ENCODE measurements at regions not wholly inside any gene's neighbourhood (a gene's known extent, or its start where the extent isn't known, plus 50 kb on each side); places are given as distances from the start of the nearest gene placed in this dataset.

DNA sequence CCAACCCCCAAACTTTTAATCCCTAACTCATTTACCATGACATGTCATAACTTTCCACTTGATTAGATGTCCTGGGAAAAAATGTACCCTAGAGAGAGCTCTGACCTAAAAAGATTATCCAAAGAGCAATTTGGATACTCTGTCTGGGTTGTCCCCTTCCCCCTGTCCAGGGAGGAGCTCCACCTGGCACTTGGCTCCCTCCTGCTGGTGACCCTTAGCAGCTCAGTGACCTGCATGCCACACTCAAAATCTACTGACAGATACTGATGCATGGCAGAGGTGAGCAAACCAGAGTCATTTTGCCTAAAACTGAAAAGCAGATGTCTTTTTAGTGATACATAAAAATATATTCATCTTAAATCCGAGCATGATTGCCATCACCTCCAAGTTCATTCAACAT lies 442.3 kb upstream of the CHRM3 start (continued):
- TF ChIP-seq, protein P1, sequence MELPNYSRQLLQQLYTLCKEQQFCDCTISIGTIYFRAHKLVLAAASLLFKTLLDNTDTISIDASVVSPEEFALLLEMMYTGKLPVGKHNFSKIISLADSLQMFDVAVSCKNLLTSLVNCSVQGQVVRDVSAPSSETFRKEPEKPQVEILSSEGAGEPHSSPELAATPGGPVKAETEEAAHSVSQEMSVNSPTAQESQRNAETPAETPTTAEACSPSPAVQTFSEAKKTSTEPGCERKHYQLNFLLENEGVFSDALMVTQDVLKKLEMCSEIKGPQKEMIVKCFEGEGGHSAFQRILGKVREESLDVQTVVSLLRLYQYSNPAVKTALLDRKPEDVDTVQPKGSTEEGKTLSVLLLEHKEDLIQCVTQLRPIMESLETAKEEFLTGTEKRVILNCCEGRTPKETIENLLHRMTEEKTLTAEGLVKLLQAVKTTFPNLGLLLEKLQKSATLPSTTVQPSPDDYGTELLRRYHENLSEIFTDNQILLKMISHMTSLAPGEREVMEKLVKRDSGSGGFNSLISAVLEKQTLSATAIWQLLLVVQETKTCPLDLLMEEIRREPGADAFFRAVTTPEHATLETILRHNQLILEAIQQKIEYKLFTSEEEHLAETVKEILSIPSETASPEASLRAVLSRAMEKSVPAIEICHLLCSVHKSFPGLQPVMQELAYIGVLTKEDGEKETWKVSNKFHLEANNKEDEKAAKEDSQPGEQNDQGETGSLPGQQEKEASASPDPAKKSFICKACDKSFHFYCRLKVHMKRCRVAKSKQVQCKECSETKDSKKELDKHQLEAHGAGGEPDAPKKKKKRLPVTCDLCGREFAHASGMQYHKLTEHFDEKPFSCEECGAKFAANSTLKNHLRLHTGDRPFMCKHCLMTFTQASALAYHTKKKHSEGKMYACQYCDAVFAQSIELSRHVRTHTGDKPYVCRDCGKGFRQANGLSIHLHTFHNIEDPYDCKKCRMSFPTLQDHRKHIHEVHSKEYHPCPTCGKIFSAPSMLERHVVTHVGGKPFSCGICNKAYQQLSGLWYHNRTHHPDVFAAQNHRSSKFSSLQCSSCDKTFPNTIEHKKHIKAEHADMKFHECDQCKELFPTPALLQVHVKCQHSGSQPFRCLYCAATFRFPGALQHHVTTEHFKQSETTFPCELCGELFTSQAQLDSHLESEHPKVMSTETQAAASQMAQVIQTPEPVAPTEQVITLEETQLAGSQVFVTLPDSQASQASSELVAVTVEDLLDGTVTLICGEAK (IDR thresholded peaks at IDR 0.05) = no peak
- TF ChIP-seq, protein P1 (CRISPR knock-in tag; IDR thresholded peaks at IDR 0.05) = no peak
- TF ChIP-seq, protein P2, sequence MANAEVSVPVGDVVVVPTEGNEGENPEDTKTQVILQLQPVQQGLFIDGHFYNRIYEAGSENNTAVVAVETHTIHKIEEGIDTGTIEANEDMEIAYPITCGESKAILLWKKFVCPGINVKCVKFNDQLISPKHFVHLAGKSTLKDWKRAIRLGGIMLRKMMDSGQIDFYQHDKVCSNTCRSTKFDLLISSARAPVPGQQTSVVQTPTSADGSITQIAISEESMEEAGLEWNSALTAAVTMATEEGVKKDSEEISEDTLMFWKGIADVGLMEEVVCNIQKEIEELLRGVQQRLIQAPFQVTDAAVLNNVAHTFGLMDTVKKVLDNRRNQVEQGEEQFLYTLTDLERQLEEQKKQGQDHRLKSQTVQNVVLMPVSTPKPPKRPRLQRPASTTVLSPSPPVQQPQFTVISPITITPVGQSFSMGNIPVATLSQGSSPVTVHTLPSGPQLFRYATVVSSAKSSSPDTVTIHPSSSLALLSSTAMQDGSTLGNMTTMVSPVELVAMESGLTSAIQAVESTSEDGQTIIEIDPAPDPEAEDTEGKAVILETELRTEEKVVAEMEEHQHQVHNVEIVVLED (CRISPR knock-in tag; IDR thresholded peaks at IDR 0.05) = no peak
- TF ChIP-seq ZBTB8A (IDR thresholded peaks at IDR 0.05; ENCODE audit: partially characterized antibody) = no peak
- no peak for TF ChIP-seq MAFG (tag; conservative IDR thresholded peaks at IDR 0.05)
- no peak for TF ChIP-seq ZNF184 (CRISPR knock-in tag; IDR thresholded peaks at IDR 0.05)
- TF ChIP-seq ZNF140 (CRISPR knock-in tag; IDR thresholded peaks at IDR 0.05) = no peak
- TF ChIP-seq ZNF197 (CRISPR knock-in tag; IDR thresholded peaks at IDR 0.05; ENCODE audit: low read depth) = no peak
- TF ChIP-seq, protein P3, sequence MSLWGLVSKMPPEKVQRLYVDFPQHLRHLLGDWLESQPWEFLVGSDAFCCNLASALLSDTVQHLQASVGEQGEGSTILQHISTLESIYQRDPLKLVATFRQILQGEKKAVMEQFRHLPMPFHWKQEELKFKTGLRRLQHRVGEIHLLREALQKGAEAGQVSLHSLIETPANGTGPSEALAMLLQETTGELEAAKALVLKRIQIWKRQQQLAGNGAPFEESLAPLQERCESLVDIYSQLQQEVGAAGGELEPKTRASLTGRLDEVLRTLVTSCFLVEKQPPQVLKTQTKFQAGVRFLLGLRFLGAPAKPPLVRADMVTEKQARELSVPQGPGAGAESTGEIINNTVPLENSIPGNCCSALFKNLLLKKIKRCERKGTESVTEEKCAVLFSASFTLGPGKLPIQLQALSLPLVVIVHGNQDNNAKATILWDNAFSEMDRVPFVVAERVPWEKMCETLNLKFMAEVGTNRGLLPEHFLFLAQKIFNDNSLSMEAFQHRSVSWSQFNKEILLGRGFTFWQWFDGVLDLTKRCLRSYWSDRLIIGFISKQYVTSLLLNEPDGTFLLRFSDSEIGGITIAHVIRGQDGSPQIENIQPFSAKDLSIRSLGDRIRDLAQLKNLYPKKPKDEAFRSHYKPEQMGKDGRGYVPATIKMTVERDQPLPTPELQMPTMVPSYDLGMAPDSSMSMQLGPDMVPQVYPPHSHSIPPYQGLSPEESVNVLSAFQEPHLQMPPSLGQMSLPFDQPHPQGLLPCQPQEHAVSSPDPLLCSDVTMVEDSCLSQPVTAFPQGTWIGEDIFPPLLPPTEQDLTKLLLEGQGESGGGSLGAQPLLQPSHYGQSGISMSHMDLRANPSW (CRISPR knock-in tag; IDR thresholded peaks at IDR 0.05) = no peak
- TF ChIP-seq ZNF830 (CRISPR knock-in tag; IDR thresholded peaks at IDR 0.05) = no peak
- TF ChIP-seq HEY1 (CRISPR knock-in tag; IDR thresholded peaks at IDR 0.05; ENCODE audit: borderline replicate concordance) = no peak

Data from K562 (cell line).